Testis (tissue), 2 donors: ENCODE measurements at regions not wholly inside any gene's neighbourhood (a gene's known extent, or its start where the extent isn't known, plus 50 kb on each side); places are given as distances from the start of the nearest gene placed in this dataset.

Experiments
- DNase-seq: peaks from one replicate; pipeline ENCODE4 v3.0.0-alpha.2; 2019
- H3K27ac ChIP-seq, 2 donors: fragments of 200-600 bp; sonication (generic); one replicate each; pipeline ENCODE4 v1.5.1; 2019
- H3K27me3 ChIP-seq: fragments of 200-600 bp; sonication (generic); one replicate; pipeline ENCODE4 v1.5.1; 2019
- H3K36me3 ChIP-seq: fragments of 200-600 bp; sonication (generic); one replicate; pipeline ENCODE4 v1.5.1; 2017; ENCODE audit warnings: low read depth; ENCODE audit errors: missing control alignments
- H3K4me1 ChIP-seq: fragments of 200-600 bp; sonication (generic); one replicate; pipeline ENCODE4 v1.5.1; 2019
- H3K4me3 ChIP-seq, 2 donors: fragments of 200-600 bp; sonication (generic); one replicate each; pipeline ENCODE4 v1.5.1; 2017 to 2019
- H3K9me3 ChIP-seq: fragments of 200-600 bp; sonication (generic); one replicate; pipeline ENCODE4 v1.5.1; 2017
- CTCF ChIP-seq, 3 experiments: fragments of 450-650 bp in 2 of 3; fragments of 200-600 bp in 1 of 3; sonication (generic) in 1 of 3; IDR thresholded peaks; one replicate each; pipeline ENCODE4 v1.5.1; 2016 to 2019; ENCODE audit warnings: antibody characterized with exemption in 3 of 3, mild to moderate bottlenecking in 2 of 3, moderate library complexity in 1 of 3
- POLR2A ChIP-seq: fragments of 450-650 bp; IDR thresholded peaks from one replicate; pipeline ENCODE4 v1.6.1; 2017; ENCODE audit warnings: antibody characterized with exemption, mild to moderate bottlenecking, moderate library complexity
- WGBS, 2 donors: methylation state at CpG; one replicate each; pipeline ENCODE4 v1.1.5; 2018; 5-methylcytosine and 5-hydroxymethylcytosine counted together
- intact Hi-C: fragments of 100-400 bp; cut with DNase I; formaldehyde crosslinking; loops from one replicate; pipeline ENCODE4 v1.15.1; 2023; ENCODE audit warnings: low total_unique reads

DNA sequence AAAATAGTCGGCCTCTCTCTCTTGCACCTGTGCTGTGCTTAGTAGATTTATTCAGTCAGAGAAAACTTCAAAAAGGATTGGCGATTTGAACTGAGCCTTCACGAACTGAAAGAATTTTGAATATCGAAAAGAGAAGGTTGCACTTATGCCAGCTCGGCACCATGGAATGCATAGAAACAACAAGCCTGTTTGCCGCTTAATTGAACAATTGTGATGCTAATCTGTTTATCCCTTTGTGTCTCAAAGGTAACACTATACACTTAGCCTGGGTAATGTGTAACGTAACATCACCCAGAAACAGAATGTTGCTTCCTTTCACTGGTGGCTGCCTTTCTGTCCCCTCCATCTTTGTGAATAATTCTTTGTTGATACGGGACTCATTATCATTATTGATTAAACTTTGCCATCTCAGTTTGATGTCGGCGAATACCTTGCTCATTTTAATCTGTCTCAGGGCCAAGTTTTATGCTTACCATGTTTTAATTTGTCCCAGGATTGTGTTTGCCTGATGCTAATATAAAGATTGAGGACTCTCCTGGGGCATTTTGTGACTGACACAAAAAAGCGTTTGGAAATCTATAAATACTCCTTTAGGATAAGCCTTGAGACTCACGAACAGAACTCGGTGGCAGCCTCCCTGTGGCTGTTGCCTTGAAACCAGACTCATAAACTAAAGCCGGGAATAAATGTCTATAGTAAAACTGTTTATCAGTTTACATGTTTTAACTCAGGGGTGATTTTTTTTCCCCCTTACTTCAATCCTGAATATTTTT, 400.5 kb downstream of the RAPGEF2 start:
- H3K9me3 ChIP-seq: no peaks in the 10 kb centered on the region
- intact Hi-C loops: no loop called here
- H3K36me3 ChIP-seq: no peaks in the 10 kb centered on the region
- no peak for DNase-seq
- 79 to 86% methylated on average over 14 of the region's 14 CpGs for WGBS, 2 donors
- TF ChIP-seq POLR2A (no peak), CTCF (IDR thresholded peaks at IDR 0.05) (no peak)
- no peaks in the 10 kb centered on the region for H3K4me1 ChIP-seq
- no peak overlapping the region for H3K27ac ChIP-seq
- H3K27me3 ChIP-seq: no peaks in the 10 kb centered on the region
- H3K4me3 ChIP-seq: no peak overlapping the region

DNA sequence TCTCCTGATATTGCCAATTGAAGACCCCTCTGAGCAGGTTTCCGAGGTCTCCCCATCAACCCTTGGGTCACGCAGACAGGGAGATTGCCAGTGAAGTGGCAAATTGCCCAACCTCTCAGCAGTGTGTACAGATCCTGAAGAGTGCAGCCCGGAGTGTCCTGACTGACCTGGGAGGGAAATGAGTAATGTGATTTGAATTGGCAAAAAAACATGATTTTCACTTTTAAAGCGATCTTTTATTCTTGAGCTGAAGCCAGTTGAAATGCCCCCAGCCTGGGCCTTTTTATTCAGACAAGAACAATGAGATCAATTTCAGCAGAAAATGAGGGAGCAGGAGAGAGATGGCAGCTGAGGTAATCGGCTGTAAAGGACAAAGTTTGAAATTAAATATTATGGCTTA, 401.8 kb downstream of the RAPGEF2 start:
- Histone ChIP-seq H3K27me3 (no peaks in the 10 kb centered on the region), H3K36me3 (no peaks in the 10 kb centered on the region), H3K9me3 (no peaks in the 10 kb centered on the region), H3K27ac (no peak overlapping the region), H3K4me3 (no peak overlapping the region), H3K4me1 (no peaks in the 10 kb centered on the region)
- intact Hi-C loops: no loop called here
- 44 to 51% methylated on average over 5 of the region's 5 CpGs for WGBS, 2 donors
- TF ChIP-seq POLR2A: no peak
- no peak for TF ChIP-seq CTCF (IDR thresholded peaks at IDR 0.05)
- no peak for DNase-seq

GRCh38 chr4:159505266-159505975, 402.5 kb downstream of the RAPGEF2 start:
- TF ChIP-seq POLR2A (no peak), CTCF (IDR thresholded peaks at IDR 0.05) (no peak)
- 39 to 47% methylated on average over 7 of the region's 7 CpGs for WGBS, 2 donors

GRCh38 chr4:159506801-159507517, 404.1 kb downstream of the RAPGEF2 start:
- no peak for TF ChIP-seq POLR2A
- no peak for TF ChIP-seq CTCF (IDR thresholded peaks at IDR 0.05)
- H3K27ac ChIP-seq: no peak overlapping the region
- 79% methylated on average over 13 of the region's 13 CpGs for WGBS, 2 donors
- H3K4me3 ChIP-seq: no peak overlapping the region
- intact Hi-C loops: no loop called here
- no peaks in the 10 kb centered on the region for H3K36me3 ChIP-seq
- no peaks in the 10 kb centered on the region for H3K4me1 ChIP-seq
- no peaks in the 10 kb centered on the region for H3K27me3 ChIP-seq
- no peak for DNase-seq
- no peaks in the 10 kb centered on the region for H3K9me3 ChIP-seq

More at GRCh38 chr4:159505266-159505975, 402.5 kb downstream of the RAPGEF2 start:
- intact Hi-C loops: no loop called here
- no peak overlapping the region for H3K27ac ChIP-seq
- H3K4me1 ChIP-seq: no peaks in the 10 kb centered on the region
- H3K4me3 ChIP-seq: no peak overlapping the region
- H3K36me3 ChIP-seq: no peaks in the 10 kb centered on the region
- no peak for DNase-seq
- H3K27me3 ChIP-seq: no peaks in the 10 kb centered on the region
- no peaks in the 10 kb centered on the region for H3K9me3 ChIP-seq
